ENCODE measurements at regions not wholly inside any gene's neighbourhood (a gene's known extent, or its start where the extent isn't known, plus 50 kb on each side); places are given as distances from the start of the nearest gene placed in this dataset.

DNA sequence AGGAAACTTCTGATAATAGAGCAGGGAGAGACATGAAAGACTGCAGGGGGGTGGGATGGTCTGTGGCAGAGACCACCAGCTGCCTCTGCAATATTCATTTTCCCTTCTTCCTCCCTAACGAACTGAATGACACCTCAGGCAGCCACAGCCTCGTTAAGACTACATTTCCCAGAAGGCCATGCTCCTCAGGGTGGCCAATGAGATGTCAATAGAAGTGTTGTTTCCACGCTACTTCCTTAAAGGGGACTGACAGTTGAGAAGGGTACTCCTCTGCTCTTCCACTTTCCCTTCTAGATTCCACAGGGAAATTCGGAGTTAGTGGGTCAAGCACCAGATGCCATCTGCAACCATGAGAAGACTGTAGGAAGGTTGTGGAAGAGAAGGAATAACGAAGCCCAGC is 52.0 kb upstream of the DAPK1 start:
- H3K4me3 ChIP-seq (ENCODE audit: low read depth, low read length), result no peak overlapping the region
- no peak for DNase-seq (ENCODE audit: low read depth, low spot score)
- TF ChIP-seq, protein P1, sequence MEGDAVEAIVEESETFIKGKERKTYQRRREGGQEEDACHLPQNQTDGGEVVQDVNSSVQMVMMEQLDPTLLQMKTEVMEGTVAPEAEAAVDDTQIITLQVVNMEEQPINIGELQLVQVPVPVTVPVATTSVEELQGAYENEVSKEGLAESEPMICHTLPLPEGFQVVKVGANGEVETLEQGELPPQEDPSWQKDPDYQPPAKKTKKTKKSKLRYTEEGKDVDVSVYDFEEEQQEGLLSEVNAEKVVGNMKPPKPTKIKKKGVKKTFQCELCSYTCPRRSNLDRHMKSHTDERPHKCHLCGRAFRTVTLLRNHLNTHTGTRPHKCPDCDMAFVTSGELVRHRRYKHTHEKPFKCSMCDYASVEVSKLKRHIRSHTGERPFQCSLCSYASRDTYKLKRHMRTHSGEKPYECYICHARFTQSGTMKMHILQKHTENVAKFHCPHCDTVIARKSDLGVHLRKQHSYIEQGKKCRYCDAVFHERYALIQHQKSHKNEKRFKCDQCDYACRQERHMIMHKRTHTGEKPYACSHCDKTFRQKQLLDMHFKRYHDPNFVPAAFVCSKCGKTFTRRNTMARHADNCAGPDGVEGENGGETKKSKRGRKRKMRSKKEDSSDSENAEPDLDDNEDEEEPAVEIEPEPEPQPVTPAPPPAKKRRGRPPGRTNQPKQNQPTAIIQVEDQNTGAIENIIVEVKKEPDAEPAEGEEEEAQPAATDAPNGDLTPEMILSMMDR (IDR thresholded peaks at IDR 0.05; ENCODE audit: insufficient read depth, low read length, missing control alignments), result no peak
- ChIA-PET CTCF (no interaction called here), POLR2A (no interaction called here)

DNA sequence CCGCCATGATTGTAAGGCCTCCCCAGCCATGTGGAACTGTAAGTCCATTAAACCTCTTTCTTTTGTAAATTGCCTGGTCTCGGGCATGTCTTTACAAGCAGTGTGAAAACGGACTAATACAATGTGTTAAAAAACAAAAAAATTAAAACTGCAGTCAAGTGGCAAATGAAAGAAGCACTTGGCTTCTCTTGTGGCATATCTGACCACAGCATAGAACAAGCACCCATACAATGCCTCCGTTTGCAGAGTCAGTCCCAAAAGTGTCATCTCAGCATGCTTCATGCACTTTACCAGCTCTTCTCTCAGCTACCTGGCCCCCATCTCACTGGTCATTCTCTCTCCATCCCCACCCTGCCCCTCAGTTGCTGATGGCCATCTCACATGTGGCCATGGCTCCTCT is 51.1 kb upstream of the DAPK1 start:
- ChIA-PET POLR2A (no interaction called here), CTCF (no interaction called here)
- TF ChIP-seq, protein P1 (IDR thresholded peaks at IDR 0.05; ENCODE audit: insufficient read depth, low read length, missing control alignments), result no peak
- H3K4me3 ChIP-seq (ENCODE audit: low read depth, low read length), result no peak overlapping the region
- no peak for DNase-seq (ENCODE audit: low read depth, low spot score)

DNA sequence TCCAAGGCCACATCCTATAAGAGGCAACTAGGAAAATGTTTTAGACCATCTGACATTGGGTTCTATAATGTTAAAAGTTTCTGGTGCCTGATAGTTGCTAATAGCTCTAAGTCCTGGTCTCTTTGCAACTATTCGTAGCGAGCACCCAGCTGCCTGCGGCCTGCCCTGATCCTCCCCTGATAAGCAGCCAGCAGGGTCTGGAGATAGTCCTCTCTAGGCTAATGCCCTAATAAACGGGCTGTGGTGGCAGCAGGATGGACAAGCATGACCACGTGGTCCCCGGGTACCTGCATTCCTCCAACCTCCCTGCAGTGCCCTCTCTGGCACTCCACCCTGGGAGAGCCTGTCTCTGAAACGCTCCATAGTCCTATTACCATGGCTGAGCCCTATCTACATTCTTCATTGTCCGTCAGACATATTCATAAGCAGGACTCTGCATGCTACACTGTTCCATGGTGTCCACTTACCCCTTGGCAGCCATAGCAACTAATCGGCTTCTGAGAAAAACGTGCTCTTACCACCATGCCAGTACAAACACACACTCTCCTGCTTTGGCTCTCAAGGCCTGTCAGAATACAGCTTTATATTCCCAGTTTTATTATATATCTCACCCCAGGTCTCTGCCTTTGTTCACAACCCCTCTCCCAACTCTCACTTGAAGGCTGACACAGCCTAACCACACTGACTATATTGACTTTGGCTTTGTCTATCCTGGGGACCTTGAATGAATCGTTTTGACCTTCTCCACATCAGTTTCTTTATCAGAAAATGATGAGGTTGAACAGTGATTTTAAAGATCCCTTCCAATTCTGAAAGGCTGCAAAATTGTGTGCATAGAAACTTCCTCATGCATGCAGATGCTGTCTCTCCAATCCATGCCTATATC is 49.9 kb upstream of the DAPK1 start:
- no peak overlapping the region for H3K4me3 ChIP-seq (ENCODE audit: low read depth, low read length)
- TF ChIP-seq, protein P1 (IDR thresholded peaks at IDR 0.05; ENCODE audit: insufficient read depth, low read length, missing control alignments), result no peak
- ChIA-PET POLR2A (no interaction called here), CTCF (no interaction called here)
- no peak for DNase-seq (ENCODE audit: low read depth, low spot score)

Measured in AG04449 (cell line).